T-helper 2 cell treated with Interferon-gamma antibody and Interleukin-4, amounts not matched to agents 5 μg/mL and 100 μg/mL, for 36 hours (primary cell): ENCODE measurements at regions not wholly inside any gene's neighbourhood (a gene's known extent, or its start where the extent isn't known, plus 50 kb on each side); places are given as distances from the start of the nearest gene placed in this dataset.
"Not testable (repeated sequence)": the region's sequence is repeated elsewhere in the genome, so short reads cannot be mapped to it uniquely, and the experiment has no call there.

Source experiments
- DNase-seq: peaks from one replicate; pipeline ENCODE4 v3.0.0; 2021; ENCODE audit warnings: low spot score
- H3K27ac Mint-ChIP-seq: one replicate; pipeline ENCODE4 v1.8.0; 2021; ENCODE audit warnings: mild to moderate bottlenecking, mixed read lengths
- H3K27me3 Mint-ChIP-seq: one replicate; pipeline ENCODE4 v1.8.0; 2021; ENCODE audit warnings: low read depth, mixed read lengths
- H3K36me3 Mint-ChIP-seq: one replicate; pipeline ENCODE4 v1.8.0; 2021; ENCODE audit warnings: low read depth, mixed read lengths
- H3K4me1 Mint-ChIP-seq: one replicate; pipeline ENCODE4 v1.8.0; 2021; ENCODE audit warnings: low read depth, mixed read lengths
- H3K4me3 Mint-ChIP-seq: one replicate; pipeline ENCODE4 v1.8.0; 2022; ENCODE audit warnings: mild to moderate bottlenecking, moderate library complexity, mixed read lengths
- H3K9me3 Mint-ChIP-seq: one replicate; pipeline ENCODE4 v1.8.0; 2021; ENCODE audit warnings: mixed read lengths

- Mint-ChIP-seq H3K4me1 (peaks cover 12% of the 10 kb centered on the region), H3K36me3 (peaks cover 12% of the 10 kb centered on the region), H3K27me3 (no peaks in the 10 kb centered on the region), H3K9me3 (peaks cover 11% of the 10 kb centered on the region), H3K4me3 (peak overlapping the region; percentile 43), H3K27ac (peak overlapping the region; percentile 75)
- DNase-seq, result no peak
These were observed 135.7 kb downstream of the RPS4Y2 start for GRCh38 chrY:20891440-20892160.

DNA sequence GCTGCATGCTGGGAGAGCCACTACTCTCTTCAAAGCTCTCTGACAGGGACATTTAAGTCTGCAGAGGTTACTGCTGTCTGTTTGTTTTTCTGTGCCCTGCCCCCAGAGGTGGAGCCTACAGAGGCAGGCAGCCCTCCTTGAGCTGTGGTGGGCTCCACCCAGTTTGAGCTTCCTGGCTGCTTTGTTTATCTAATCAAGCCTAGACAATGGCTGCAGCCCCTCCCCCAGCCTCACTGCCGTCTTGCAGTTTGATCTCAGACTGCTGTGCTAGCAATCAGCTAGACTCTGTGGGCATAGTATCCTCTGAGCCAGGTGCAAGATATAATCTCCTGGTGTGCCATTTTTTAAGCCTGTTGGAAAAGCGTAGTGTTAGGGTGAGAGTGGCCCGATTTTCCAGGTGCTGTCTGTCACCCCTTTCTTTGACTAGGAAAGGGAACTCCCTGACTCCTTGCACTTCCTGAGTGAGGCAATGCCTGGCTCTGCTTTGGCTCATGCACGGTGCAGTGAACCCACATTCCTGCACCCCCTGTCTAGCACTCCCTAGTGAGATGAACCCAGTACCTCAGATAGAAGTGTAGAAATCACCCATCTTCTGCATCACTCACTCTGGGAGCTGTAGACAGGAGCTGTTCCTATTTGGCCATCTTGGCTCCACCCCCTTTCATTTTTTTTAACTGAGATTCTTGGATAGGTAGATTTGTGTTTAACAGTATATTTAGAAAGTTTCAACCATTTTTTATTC is 169.6 kb downstream of the RPS4Y2 start:
- Mint-ChIP-seq H3K27ac (peak overlapping the region; percentile 68), H3K9me3 (peaks cover 43% of the 10 kb centered on the region), H3K4me1 (peaks cover 20% of the 10 kb centered on the region), H3K4me3 (peak overlapping the region; percentile 70), H3K36me3 (peaks cover 48% of the 10 kb centered on the region)
- not testable (repeated sequence) for DNase-seq, H3K27me3 Mint-ChIP-seq

DNA sequence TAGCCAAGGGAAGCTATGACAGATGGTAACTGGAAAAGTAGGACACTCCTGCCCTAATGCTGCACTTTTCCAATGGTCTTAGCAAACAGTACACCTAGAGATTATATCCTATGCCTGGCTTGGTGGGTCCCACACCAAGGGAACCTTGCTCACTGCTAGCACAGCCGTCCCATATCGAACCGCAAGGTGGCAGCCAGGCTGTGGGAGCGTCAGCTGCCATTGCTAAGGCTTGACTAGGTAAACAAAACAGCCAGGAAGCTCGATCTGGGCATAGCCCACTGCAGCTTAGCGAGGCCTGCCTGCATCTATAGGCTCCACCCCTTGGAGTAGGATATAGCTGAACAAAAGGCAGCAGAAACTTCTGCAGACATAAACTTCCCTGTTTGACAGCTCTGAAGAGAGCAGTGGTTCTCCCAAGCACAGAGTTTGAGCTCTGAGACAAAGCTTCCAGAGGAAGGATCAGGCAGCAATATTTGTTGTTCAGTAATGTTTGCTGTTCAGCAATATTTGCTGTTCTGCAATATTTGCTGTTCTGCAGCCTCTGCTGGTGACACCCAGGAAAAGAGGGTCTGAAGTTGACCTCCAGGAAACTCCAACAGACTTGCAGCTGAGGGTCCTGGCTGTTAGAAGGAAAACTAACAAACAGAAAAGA is 173.9 kb downstream of the RPS4Y2 start:
- Mint-ChIP-seq H3K27ac (no peak overlapping the region), H3K9me3 (peaks cover 32% of the 10 kb centered on the region), H3K36me3 (peaks cover 28% of the 10 kb centered on the region), H3K4me1 (peaks cover 14% of the 10 kb centered on the region), H3K4me3 (no peak overlapping the region), H3K27me3 (peaks cover 9% of the 10 kb centered on the region)
- no peak for DNase-seq

DNA sequence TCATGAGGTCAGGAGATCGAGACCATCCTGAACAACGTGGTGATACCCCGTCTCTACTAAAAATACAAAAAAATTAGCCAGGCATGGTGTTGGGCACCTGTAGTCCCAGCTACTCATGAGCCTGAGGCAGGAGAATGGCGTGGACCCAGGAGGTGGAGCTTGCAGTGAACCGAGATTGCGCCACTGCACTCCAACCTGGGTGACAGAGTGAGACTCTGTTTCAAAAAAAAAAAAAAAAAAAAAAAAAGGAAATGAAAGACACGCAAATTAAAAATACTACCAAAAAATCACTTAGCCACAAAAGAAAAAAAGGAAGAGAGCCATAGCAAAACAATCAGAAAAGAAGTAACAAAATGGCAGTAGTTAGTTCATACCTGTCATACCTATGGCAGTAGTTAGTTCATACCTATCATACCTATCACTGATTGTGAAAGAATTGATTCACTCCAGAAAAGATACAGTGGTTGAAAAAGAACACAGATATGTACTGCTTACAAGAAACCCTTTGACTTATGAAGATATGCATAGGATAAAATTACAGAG is 180.9 kb downstream of the RPS4Y2 start:
- DNase-seq, H3K4me1 Mint-ChIP-seq, H3K27me3 Mint-ChIP-seq, H3K27ac Mint-ChIP-seq, H3K4me3 Mint-ChIP-seq: not testable (repeated sequence)
- Mint-ChIP-seq H3K9me3 (peaks cover 30% of the 10 kb centered on the region), H3K36me3 (peaks cover 18% of the 10 kb centered on the region)

- no peak for DNase-seq
- Mint-ChIP-seq H3K36me3 (peaks cover 14% of the 10 kb centered on the region), H3K9me3 (peaks cover 8% of the 10 kb centered on the region), H3K4me1 (peaks cover 39% of the 10 kb centered on the region), H3K27me3 (no peaks in the 10 kb centered on the region), H3K4me3 (peak overlapping the region; percentile 56), H3K27ac (peak overlapping the region; percentile 70)
These were observed 205.6 kb downstream of the RPS4Y2 start for GRCh38 chrY:20961512-20961911.

DNA sequence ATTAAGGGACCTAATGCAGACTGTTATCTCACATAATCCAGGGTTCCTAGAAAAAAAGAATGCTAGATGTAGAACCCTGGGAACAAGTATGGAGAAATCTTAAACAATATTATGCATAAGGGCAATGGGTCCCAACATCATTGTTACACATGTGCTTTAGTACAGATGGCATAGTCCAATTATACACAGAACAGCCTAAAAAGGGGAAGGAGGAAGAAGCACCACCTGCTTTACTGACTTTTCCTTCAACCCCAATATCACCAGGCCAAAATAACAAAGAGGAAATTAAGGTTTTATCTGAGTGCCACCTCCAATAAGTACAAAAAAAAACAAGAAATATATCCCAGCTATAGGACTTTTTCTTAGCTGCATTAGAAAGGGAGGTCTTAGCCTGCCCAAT is 211.9 kb downstream of the RPS4Y2 start:
- H3K27me3 Mint-ChIP-seq, result no peaks in the 10 kb centered on the region
- H3K36me3 Mint-ChIP-seq, result peaks cover 12% of the 10 kb centered on the region
- peaks cover 15% of the 10 kb centered on the region for H3K4me1 Mint-ChIP-seq
- DNase-seq, result no peak
- no peak overlapping the region for H3K4me3 Mint-ChIP-seq
- peaks cover 4% of the 10 kb centered on the region for H3K9me3 Mint-ChIP-seq
- H3K27ac Mint-ChIP-seq, result no peak overlapping the region

GRCh38 chrY:20968237-20968636 is 212.3 kb downstream of the RPS4Y2 start:
- H3K4me1 Mint-ChIP-seq, result peaks cover 11% of the 10 kb centered on the region
- DNase-seq, result no peak
- H3K36me3 Mint-ChIP-seq, result peaks cover 12% of the 10 kb centered on the region
- peaks cover 4% of the 10 kb centered on the region for H3K9me3 Mint-ChIP-seq
- H3K27ac Mint-ChIP-seq, result no peak overlapping the region
- H3K4me3 Mint-ChIP-seq, result no peak overlapping the region
- H3K27me3 Mint-ChIP-seq, result no peaks in the 10 kb centered on the region

DNA sequence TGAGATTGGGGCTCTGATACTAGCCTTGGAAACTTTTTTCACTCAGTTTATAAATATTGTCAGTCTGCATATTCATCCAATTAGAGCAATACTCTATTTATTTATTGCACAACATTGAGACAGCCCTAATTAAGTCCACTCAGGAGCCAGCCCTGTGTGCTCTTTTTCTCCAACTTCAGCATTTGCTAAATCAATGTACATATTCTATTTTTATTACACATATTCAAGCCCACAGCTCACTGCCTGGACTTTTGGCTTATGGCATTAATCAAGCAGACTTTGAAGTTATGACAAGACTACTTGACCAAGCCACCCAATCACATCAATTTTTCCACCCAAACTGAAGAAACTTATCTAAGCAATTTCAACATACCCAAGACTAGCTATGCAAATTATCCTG is 215.5 kb downstream of the RPS4Y2 start:
- H3K27ac Mint-ChIP-seq, result no peak overlapping the region
- H3K9me3 Mint-ChIP-seq, result no peaks in the 10 kb centered on the region
- no peak overlapping the region for H3K4me3 Mint-ChIP-seq
- no peak for DNase-seq
- no peaks in the 10 kb centered on the region for H3K27me3 Mint-ChIP-seq
- peaks cover 7% of the 10 kb centered on the region for H3K4me1 Mint-ChIP-seq
- peaks cover 2% of the 10 kb centered on the region for H3K36me3 Mint-ChIP-seq

DNA sequence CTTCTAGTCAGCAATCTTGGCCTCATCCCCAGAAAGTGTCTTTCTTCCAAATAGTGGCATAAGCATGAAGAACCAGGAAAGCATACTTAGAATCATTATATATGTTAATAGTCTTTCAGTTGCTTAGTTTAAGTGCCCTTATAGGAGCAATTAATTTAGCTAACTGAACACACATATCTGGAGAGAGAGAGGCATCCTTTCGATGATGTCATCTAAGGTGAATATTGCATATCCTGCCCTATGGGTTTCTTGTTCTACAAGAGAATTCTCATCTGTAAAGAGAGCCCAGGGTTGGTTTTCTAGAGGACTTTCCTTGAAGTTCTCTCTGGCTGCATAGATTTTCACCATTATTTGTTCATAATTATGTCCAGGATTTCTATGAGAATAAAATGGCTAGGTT is 230.1 kb downstream of the RPS4Y2 start:
- no peaks in the 10 kb centered on the region for H3K9me3 Mint-ChIP-seq
- H3K27ac Mint-ChIP-seq, result no peak overlapping the region
- H3K27me3 Mint-ChIP-seq, result no peaks in the 10 kb centered on the region
- DNase-seq, result no peak
- no peaks in the 10 kb centered on the region for H3K36me3 Mint-ChIP-seq
- H3K4me3 Mint-ChIP-seq, result no peak overlapping the region
- peaks cover 17% of the 10 kb centered on the region for H3K4me1 Mint-ChIP-seq

GRCh38 chrY:20990123-20990522 is 234.2 kb downstream of the RPS4Y2 start:
- DNase-seq, result no peak
- Mint-ChIP-seq H3K4me3 (peak overlapping the region; percentile 57), H3K27ac (peak overlapping the region; percentile 9), H3K4me1 (peaks cover 29% of the 10 kb centered on the region), H3K27me3 (no peaks in the 10 kb centered on the region), H3K36me3 (no peaks in the 10 kb centered on the region), H3K9me3 (no peaks in the 10 kb centered on the region)

- no peaks in the 10 kb centered on the region for H3K9me3 Mint-ChIP-seq
- H3K4me3 Mint-ChIP-seq, result peak overlapping the region; percentile 57
- peaks cover 29% of the 10 kb centered on the region for H3K4me1 Mint-ChIP-seq
- H3K36me3 Mint-ChIP-seq, result no peaks in the 10 kb centered on the region
- DNase-seq, result no peak
- peak overlapping the region; percentile 70 for H3K27ac Mint-ChIP-seq
- H3K27me3 Mint-ChIP-seq, result no peaks in the 10 kb centered on the region
These were observed 235.1 kb downstream of the RPS4Y2 start for GRCh38 chrY:20990869-20991548.

- Mint-ChIP-seq H3K4me1 (peaks cover 32% of the 10 kb centered on the region), H3K9me3 (no peaks in the 10 kb centered on the region), H3K36me3 (no peaks in the 10 kb centered on the region), H3K4me3 (no peak overlapping the region), H3K27me3 (no peaks in the 10 kb centered on the region), H3K27ac (no peak overlapping the region)
- DNase-seq, result no peak
These were observed 241.4 kb downstream of the RPS4Y2 start for GRCh38 chrY:20997355-20997754.

- H3K9me3 Mint-ChIP-seq, result no peaks in the 10 kb centered on the region
- peak; percentile 39 for DNase-seq
- H3K27me3 Mint-ChIP-seq, result no peaks in the 10 kb centered on the region
- H3K4me1 Mint-ChIP-seq, result peaks cover 36% of the 10 kb centered on the region
- H3K36me3 Mint-ChIP-seq, result no peaks in the 10 kb centered on the region
- H3K4me3 Mint-ChIP-seq, result no peak overlapping the region
- H3K27ac Mint-ChIP-seq, result peak overlapping the region; percentile 36
These were observed 242.1 kb downstream of the RPS4Y2 start for GRCh38 chrY:20998016-20998415.
